ENCODE measurements at regions not wholly inside any gene's neighbourhood (a gene's known extent, or its start where the extent isn't known, plus 50 kb on each side); places are given as distances from the start of the nearest gene placed in this dataset.

GRCh38 chr10:61503051-61503450 is 49.9 kb upstream of the TMEM26 start:
- TF ChIP-seq CTCF (IDR thresholded peaks at IDR 0.05), result no peak
- TF ChIP-seq POLR2A (IDR thresholded peaks at IDR 0.05), result no peak

Measured in Peyer's patch (tissue), 4 donors.